Hematopoietic multipotent progenitor cell treated with erythropoietin and hydrocortisone succinate and interleukin-3 and kit ligand, for 6 days (in vitro differentiated cells): ENCODE measurements at regions not wholly inside any gene's neighbourhood (a gene's known extent, or its start where the extent isn't known, plus 50 kb on each side); places are given as distances from the start of the nearest gene placed in this dataset.

Experiments used
- DNase-seq: peaks from one replicate; pipeline ENCODE4 v3.0.0-alpha.2; 2015

- DNase-seq, result peak; percentile 97
Observed at GRCh38 chr6:121838842-121839241, 403.4 kb downstream of the GJA1 start.

GRCh38 chr6:121839896-121840295 lies 404.4 kb downstream of the GJA1 start:
- DNase-seq, result no peak

GRCh38 chr6:121844898-121845297 lies 409.5 kb downstream of the GJA1 start:
- DNase-seq, result no peak

- no peak for DNase-seq
Observed at GRCh38 chr6:121847806-121848522, 412.5 kb downstream of the GJA1 start.

DNA sequence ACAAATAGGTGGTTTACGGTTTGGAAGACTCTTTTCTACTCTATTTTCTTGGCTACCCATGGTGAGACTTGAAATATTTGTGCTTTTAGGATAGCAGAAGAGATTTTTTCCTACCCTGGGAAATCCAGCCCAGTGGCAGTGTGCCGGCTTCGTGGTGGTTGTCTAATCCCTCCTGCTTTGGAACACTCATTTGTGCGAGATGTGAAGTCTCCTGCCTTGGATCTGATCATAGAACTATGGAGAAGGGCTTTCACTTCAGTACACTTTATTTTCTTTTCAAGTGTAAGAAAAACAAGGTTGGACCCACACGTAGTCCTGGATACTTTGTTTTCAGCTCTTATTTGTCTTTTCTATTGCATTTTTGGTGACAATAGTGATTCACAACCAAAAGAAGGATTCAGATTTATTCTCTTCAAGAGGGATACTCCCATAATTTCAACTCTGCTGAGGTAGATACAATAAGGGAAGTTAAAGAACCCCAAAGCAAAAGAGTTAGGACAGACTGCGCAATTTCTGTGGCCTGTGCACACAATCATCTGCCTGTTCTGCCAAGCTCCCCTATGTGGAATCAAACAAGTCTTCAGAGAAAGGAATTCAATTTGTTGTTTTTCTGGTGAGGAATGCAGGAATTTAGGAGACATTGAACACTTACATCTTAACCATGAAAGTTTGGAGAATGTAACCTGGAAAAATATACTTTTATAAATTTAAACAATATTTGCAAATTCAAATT lies 413.2 kb downstream of the GJA1 start:
- DNase-seq, result no peak

DNA sequence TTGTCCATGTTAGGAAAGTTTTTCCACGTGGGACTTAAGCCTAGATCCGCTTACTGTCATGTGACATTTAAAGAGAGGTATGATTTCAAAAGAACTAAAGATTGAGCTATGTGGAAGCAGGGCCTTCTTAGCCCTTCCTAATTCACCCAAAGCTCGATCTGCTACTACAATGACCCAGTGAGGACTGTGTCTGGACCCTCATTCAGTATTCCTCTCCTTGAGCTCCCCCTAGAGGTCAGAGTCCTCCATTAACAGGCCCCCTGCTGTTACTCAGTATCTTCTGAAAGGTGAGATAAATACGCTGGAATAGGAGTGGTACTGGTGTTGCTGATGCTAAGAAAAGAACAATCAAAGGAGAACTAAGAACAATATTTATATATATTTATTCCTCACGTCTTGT lies 414.0 kb downstream of the GJA1 start:
- peak; percentile 92 for DNase-seq

GRCh38 chr6:121851056-121851455 lies 415.6 kb downstream of the GJA1 start:
- DNase-seq, result no peak

DNA sequence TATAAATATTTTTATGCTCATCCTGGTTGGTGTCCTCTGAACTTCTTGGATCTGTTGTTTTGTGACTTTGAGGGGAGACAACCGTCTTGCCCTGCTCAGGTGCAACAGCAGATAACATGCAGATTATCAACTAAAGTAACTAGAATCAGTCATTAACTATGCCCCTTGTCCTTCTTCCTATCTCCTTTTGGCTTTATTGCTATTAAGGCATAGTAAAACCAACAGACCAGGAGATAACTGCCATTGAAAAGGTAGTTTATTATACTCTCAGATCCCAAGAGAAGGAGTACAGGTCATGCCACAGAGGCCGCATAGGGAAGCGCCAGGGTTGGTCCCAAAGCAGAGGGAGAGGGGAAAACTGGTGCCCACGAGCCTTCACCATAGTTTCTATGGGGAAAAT lies 418.2 kb downstream of the GJA1 start:
- no peak for DNase-seq

- DNase-seq, result no peak
Observed at GRCh38 chr6:121855521-121855920, 420.1 kb downstream of the GJA1 start.

DNA sequence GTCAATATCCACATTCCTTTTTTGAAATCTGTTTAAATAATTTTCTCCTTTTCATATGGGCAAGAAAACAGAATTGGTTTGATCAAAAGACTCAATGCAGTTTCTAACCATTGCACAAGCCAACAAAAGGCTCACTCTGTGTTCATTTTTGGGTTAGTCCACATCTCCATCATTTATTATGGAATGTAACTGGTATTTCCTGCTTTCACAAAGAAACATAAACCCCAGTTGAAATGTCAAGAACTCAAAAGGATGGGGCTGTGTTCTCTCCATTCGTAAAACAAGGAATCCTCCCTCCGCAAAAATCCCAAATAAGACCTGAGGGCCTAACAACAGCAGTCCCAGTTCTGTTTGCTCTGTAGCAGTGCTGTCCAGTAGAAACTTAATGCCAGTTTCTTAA lies 420.9 kb downstream of the GJA1 start:
- no peak for DNase-seq

DNA sequence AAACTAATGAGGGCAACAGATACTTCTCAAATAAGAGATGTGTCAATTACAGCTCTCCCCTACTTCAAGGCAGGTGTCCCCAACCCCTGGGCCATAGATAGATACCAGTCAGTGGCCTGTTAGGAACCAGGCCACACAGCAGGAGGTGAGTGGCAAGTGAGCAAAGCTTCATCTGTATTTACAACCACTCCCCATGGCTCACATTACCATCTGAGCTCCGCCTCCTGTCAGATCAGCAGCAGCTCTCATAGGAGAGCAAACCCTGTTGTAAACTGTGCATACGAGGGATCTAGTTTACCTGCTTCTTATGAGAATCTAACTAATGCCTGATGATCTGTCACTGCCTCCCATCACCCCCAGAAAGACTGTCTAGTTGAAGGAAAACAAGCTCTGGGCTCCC lies 422.1 kb downstream of the GJA1 start:
- no peak for DNase-seq

- no peak for DNase-seq
Observed at GRCh38 chr6:121858310-121858709, 422.9 kb downstream of the GJA1 start.

DNA sequence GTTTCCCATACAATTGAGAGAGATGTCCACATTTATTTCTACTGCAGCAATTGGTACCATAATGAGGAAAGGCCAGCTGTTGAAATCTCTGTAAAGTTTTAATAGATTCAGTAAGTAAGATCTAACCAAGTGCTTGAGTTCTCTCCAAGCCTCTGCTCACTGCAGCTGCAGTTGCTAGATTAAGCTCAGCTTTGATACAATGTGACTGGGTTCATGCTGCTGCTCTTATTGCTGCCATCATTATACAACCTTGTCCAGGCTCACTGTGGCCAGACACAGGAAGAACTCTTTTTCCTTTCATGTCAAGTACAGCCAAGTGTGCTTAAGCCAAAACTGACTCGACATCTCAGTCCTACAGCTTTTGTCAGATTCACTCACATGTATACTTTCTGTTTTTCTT lies 423.5 kb downstream of the GJA1 start:
- no peak for DNase-seq

GRCh38 chr6:121865811-121866210 lies 430.4 kb downstream of the GJA1 start:
- DNase-seq, result no peak

- no peak for DNase-seq
Observed at GRCh38 chr6:121867095-121867494, 431.6 kb downstream of the GJA1 start.

DNA sequence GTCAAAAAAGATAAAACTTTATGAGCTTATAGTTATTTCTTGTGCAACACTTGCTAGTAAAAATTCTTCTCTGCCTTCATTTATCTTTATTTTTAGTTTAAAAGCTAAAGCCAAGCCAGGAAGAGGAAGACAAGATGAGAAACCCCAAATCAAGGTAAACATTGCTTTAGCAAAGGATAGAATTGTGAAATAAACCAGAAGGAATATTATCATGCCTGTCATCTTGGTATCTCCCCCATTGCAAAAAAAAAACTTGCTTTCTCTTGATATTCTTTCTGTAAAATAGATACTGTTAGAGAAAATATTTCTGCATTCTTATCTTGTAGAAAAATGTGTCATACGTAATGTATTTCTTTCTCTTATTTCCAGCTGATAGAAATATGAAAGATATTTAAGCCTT lies 432.8 kb downstream of the GJA1 start:
- no peak for DNase-seq

GRCh38 chr6:121873595-121873994 lies 438.1 kb downstream of the GJA1 start:
- no peak for DNase-seq

- DNase-seq, result no peak
Observed at GRCh38 chr6:121876721-121877120, 441.3 kb downstream of the GJA1 start.

DNA sequence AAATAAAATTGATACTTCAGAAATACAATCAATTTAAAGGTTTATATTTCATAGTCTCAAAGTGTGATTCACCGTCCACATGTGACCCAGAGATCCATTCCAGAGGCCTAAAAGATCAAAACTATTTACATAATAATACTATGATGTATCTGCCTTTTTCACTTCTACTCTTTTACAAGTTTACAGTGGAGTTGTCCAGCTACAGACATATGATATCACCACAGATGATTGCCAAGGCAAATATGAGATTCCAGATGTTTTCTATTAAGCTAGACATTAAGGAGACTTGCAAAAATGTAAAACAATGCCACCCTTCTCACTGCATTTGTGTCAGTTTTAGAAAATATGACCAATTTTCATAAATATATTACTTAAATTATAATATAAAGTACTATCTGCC lies 443.7 kb downstream of the GJA1 start:
- DNase-seq, result no peak

- DNase-seq, result no peak
Observed at GRCh38 chr6:121880831-121881230, 445.4 kb downstream of the GJA1 start.

GRCh38 chr6:121881974-121882667 lies 446.7 kb downstream of the GJA1 start:
- no peak for DNase-seq

- no peak for DNase-seq
Observed at GRCh38 chr6:121884091-121884490, 448.6 kb downstream of the GJA1 start.

GRCh38 chr6:121884620-121885019 lies 449.2 kb downstream of the GJA1 start:
- no peak for DNase-seq
